ENCODE measurements at regions not wholly inside any gene's neighbourhood (a gene's known extent, or its start where the extent isn't known, plus 50 kb on each side); places are given as distances from the start of the nearest gene placed in this dataset.

- DNase-seq (ENCODE audit: low read depth in 2 of 3, low spot score in 2 of 3): no peak
Measured at GRCh38 chr22:47794851-47795250, 1032.4 kb downstream of the TBC1D22A start.

GRCh38 chr22:47793304-47794101 lies 1031.1 kb downstream of the TBC1D22A start:
- DNase-seq (ENCODE audit: low read depth in 2 of 3, low spot score in 2 of 3): no peak

GRCh38 chr22:47789171-47789570 lies 1026.7 kb downstream of the TBC1D22A start:
- no peak for DNase-seq (ENCODE audit: low read depth in 2 of 3, low spot score in 2 of 3)

DNA sequence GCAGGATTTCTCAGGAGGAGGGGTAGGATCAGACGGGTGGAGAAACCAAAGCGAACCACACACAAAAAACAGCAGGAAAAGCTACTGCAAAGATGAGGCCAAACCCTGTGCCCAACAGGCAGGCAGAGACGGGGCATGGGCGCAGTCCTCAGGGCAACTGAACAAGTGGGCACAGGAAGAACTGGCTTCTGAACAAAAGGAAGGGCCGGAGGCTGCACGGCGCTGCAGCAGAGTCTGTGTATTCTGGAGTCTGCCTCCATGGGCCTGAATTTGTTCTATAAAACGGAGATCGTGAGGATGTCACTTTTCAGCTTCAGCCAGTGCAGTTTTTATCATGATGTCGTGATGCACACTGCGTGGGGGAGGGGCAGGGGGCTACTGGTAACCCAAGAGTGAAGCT lies 1026.0 kb downstream of the TBC1D22A start:
- DNase-seq (ENCODE audit: low read depth in 2 of 3, low spot score in 2 of 3): no peak

- no peak for DNase-seq (ENCODE audit: low read depth in 2 of 3, low spot score in 2 of 3)
Measured at GRCh38 chr22:47787501-47788227, 1025.2 kb downstream of the TBC1D22A start.

DNA sequence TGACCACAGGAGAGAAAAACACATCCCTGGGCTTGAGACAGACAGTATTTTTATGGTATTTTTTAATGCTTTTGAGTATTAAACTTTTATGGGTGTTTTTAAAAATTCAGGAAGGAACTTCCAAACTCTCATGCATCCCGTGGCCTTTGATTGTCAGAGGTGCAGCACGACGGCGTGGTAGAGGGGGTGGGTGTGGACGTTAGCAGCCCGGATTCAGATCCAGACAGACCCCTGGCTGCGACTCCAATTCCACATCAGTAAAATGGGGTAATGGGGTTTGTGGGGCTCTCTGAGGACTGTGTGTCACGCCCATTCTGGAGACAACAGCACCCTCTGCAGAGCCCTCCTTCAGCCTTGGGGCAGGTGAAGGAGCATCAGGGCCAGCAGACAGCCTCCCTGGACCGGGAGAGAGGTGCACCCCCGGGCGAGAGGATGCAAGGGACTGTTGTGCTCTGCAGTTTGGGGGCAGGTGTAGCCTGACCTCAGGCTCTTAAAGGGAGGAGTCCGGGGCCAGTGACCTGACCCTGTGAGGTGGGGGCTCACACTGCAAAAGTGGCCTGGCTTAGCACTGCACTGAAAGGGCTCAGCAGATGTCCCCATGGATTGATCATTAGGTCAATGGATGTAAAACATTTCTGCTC lies 1024.3 kb downstream of the TBC1D22A start:
- no peak for DNase-seq (ENCODE audit: low read depth in 2 of 3, low spot score in 2 of 3)

DNA sequence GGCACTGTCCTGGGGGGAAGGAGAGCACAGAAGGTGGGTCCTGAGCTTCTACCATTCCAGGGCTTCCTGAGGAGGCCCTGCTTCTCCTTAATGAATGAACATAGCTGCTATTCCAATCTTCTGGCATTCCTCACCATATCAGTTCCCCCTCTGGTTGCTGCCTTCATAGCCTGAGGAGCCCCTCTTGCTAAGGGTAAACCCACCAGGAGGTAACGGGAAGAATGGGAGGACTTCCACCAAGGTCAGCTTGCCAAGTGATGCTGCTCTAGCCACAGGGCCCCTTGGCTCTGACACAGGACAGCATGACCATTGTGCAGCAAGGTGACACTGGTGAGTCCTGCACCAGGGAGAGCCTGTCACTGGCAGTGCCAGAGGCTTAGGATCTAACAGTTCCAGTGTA lies 1022.5 kb downstream of the TBC1D22A start:
- no peak for DNase-seq (ENCODE audit: low read depth in 2 of 3, low spot score in 2 of 3)

GRCh38 chr22:47784367-47784983 lies 1022.0 kb downstream of the TBC1D22A start:
- no peak for DNase-seq (ENCODE audit: low read depth in 2 of 3, low spot score in 2 of 3)

- no peak for DNase-seq (ENCODE audit: low read depth in 2 of 3, low spot score in 2 of 3)
Measured at GRCh38 chr22:47783433-47784366, 1021.2 kb downstream of the TBC1D22A start.

- DNase-seq (ENCODE audit: low read depth in 2 of 3, low spot score in 2 of 3): no peak
Measured at GRCh38 chr22:47782328-47783075, 1020.1 kb downstream of the TBC1D22A start.

GRCh38 chr22:47781427-47782111 lies 1019.1 kb downstream of the TBC1D22A start:
- no peak for DNase-seq (ENCODE audit: low read depth in 2 of 3, low spot score in 2 of 3)

DNA sequence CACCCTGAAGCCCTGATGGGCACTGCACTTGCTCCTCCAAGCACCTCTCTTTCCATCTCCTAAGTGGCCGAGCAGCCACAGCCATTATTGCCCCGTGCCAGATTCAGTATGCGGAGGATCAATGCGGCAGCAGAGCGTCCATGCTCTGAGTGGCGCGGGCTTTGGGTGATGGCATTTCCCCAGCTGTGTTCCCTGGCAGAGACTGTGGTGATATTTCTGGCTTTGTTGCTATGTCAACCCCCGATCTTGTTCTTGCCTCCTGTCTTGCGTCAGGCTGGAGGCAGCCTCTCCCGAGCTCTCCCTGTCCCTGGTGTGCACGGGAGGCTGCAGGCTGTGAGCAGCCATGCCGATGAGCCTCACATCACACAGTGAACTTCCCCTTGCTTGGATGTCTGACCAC lies 1018.6 kb downstream of the TBC1D22A start:
- no peak for DNase-seq (ENCODE audit: low read depth in 2 of 3, low spot score in 2 of 3)

DNA sequence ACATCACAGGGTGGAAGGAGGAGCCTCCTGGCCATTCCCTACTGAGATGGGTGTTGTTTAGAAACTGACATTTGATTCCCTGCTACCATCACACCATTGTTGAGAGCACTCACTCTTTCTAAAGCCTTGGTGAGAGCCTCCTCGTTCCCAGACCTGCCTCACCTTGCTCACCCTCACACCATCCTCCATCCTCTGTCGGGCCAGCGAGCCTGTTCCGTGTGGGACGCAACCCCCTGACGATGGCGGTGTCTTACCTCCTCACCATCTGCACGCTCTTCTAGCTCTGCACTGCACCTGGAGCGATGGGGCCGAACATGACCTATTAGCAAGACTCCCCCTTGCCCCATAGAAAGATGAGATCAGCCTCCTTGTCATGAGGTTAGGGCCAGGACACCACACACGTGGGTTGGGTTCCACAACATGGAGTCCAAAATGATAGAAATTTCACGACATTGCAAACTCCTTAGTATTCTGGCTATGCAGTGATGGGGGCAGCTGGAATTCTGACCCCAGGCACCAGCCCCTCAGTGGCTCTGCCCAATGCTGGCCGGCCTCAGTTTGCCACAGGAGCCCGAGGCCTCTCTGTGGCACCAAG lies 1017.9 kb downstream of the TBC1D22A start:
- DNase-seq (ENCODE audit: low read depth in 2 of 3, low spot score in 2 of 3): no peak

DNA sequence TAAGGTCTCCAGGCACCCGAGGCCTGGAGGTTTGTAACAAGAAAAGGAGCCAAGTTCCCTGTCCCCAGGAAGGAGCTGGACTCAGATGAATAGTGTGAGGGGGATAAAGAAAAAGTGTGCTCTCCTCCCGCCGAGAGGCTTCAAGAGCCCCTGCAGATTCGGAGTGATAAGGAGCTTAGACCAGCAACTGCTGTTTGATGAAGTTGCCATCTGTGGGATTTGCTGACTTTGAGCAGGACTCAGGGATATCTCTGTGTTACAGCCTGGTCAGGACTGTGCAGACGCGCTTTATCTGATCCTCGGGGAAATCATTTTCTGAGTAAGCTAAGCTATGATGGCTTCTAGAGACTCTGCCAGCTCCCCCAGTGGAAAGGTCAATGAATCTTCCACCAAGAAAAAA lies 1017.0 kb downstream of the TBC1D22A start:
- DNase-seq (ENCODE audit: low read depth in 2 of 3, low spot score in 2 of 3): no peak

GRCh38 chr22:47778160-47778658 lies 1015.8 kb downstream of the TBC1D22A start:
- no peak for DNase-seq (ENCODE audit: low read depth in 2 of 3, low spot score in 2 of 3)

- no peak for DNase-seq (ENCODE audit: low read depth in 2 of 3, low spot score in 2 of 3)
Measured at GRCh38 chr22:47777426-47777825, 1015.0 kb downstream of the TBC1D22A start.

DNA sequence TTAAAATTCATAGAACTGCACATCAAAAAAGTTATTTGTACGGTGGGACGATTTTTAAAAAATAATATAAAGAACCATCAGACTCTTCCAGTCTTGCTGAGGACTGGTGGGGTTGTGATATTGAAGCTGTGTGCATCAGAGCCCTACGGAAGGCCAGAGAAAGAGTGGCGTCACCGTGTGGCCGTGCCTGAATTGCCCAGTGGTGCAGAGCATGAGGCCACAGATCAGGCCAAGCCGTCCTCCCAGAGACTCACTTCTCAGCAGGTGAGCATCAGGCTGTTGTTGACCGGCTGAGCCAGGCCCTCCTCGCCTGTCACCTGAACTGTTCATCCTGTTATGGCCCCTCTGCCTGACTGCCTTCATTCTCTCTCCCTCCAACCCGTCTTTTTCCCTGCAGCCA lies 1013.9 kb downstream of the TBC1D22A start:
- no peak for DNase-seq (ENCODE audit: low read depth in 2 of 3, low spot score in 2 of 3)

DNA sequence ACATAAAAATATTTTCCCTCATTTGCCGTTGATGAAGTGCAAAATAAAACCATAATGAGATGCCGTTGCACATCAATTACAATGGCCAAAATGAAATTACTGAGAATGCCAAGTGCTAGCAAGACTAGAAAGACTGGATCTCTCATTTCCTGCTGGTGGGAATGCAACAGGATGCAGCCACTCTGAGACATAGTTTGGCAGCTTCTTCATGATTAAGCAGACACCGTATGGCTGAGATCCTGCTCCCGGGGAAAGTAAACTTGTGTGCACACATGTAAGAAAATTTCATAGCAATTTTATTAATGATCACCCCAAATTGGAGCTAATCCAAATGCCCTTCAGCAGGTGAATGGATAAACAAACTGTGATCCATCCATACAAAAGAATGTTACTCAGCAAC lies 1013.2 kb downstream of the TBC1D22A start:
- no peak for DNase-seq (ENCODE audit: low read depth in 2 of 3, low spot score in 2 of 3)

Data from hematopoietic multipotent progenitor cell (in vitro differentiated cells).